HG02938 (cell line): ENCODE measurements at regions not wholly inside any gene's neighbourhood (a gene's known extent, or its start where the extent isn't known, plus 50 kb on each side); places are given as distances from the start of the nearest gene placed in this dataset.
"Not testable (repeated sequence)": the region's sequence is repeated elsewhere in the genome, so short reads cannot be mapped to it uniquely, and the experiment has no call there.

ENCODE experiments used
- ATAC-seq: cut with Tn5 transposase; IDR thresholded peaks from one replicate; pipeline ENCODE4 v1.9.1; 2021; ENCODE audit warnings: mild to moderate bottlenecking, moderate library complexity; ENCODE audit not compliant: unreplicated experiment

GRCh38 chr16:79954921-79955705 lies 354.6 kb upstream of the MAF start:
- ATAC-seq, result no peak

DNA sequence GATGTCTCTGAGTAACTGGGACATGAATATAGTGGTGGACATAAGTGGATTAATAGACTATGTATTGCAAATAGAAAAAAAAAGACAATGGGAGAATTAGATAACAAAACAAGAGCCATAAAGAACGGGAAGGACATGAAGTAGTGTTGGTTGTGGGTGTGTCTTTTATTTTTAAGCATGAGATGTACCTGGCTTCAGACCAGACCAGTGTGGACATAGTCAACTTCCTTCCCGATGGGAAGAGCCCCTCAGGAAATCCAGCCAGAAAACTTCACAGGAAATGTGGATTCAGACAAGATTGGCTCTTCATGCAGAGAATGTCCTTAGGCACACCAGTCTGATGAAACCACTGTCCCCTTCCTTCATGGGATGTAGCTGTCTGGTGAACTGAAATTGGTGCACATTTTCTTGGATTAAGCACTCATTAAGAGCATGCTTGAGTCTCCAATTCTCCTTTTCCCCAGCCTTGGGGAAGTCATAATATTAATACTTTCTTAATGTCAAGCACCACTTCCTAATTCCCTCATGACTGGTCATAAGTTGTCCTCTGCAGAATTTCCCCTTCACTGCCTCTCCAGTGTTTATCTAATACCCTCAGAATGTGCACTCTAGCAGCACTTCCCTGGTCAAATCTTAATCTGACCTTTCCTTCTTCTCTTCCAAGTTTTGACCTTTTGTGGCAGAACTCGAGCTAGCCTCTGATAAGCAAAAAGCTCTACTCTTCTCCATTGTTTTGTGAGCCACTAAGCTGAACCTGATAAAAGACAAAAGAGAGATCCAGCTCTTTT lies 350.6 kb upstream of the MAF start:
- no peak for ATAC-seq

GRCh38 chr16:79949417-79949816 lies 348.9 kb upstream of the MAF start:
- ATAC-seq, result no peak

DNA sequence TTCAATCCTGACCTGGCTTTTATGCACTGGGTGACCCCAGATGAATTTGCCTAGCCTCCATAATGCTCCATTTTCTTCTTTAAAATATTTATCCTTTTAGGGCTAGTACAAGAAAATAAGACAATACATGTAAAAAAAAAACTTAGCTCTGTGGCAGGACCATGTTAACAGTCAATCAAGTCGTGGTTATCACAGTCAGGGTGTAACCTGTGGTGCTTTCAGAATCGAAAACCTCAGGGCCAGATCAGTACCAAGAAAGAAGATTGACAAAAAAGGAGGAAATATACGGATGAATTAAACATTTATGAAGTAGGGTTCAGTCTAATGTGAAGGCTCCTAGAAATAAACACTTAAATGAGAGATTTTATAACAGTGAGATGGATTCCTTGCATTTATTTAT lies 347.2 kb upstream of the MAF start:
- ATAC-seq, result no peak

GRCh38 chr16:79946252-79946651 lies 345.7 kb upstream of the MAF start:
- no peak for ATAC-seq

GRCh38 chr16:79943736-79944135 lies 343.2 kb upstream of the MAF start:
- no peak for ATAC-seq

GRCh38 chr16:79938575-79938974 lies 338.0 kb upstream of the MAF start:
- no peak for ATAC-seq

- ATAC-seq, result not testable (repeated sequence)
These were observed 337.1 kb upstream of the MAF start for GRCh38 chr16:79937671-79938070.

GRCh38 chr16:79933603-79934002 lies 333.1 kb upstream of the MAF start:
- ATAC-seq, result no peak

DNA sequence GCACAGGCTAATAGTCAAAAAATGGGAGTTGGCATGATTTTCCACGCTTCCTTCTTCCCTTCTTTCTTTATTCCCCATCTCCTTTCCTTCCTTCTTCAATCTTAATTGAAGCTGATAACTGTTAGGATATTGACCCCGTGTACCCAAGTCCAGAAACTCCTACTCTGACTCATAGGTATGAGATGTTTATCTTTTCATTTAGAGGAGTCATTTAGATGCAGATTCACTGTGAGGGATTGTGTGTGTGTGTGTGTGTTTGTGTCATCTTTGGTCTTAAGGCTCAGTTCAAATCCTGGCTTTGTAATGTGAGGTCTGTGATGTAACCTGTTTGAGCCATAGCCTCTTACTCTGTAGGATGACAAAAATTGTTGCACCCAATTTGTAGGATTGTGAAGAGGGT lies 332.0 kb upstream of the MAF start:
- no peak for ATAC-seq

- ATAC-seq, result no peak
These were observed 331.2 kb upstream of the MAF start for GRCh38 chr16:79931721-79932120.

- ATAC-seq, result no peak
These were observed 328.9 kb upstream of the MAF start for GRCh38 chr16:79929260-79929965.

DNA sequence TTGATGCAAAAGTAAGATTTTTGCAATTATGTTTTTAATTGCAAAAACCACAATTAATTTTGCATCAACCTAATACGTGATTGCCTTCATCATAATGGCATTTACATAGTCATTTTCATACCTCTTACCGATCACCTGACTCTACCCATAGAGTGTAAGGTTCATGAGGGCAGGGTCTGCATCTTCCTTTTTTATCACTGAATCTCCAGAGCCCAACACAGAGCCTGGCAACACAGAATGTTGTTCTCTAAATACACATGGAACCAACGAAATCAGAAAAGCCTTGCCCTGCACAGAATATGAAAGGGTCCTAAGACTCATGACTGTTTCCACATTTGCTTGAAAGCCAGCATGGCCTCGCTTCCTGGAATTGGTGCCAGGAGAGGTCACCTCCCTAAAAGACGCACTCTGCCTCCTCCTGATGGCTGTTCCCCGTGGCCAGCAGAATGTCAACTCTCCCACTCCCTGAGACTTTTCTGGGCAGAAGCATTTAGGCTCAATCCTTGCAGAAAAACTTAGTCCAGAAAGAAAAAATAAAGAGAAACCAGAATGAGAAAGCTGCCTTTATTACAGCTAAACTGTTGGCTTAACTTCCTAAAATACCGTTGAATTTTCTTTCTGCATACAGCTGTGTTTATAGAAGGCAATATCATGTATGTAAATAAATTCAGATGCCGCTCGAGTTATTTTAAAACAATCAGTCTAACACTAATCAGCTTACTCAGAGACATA lies 327.8 kb upstream of the MAF start:
- no peak for ATAC-seq

DNA sequence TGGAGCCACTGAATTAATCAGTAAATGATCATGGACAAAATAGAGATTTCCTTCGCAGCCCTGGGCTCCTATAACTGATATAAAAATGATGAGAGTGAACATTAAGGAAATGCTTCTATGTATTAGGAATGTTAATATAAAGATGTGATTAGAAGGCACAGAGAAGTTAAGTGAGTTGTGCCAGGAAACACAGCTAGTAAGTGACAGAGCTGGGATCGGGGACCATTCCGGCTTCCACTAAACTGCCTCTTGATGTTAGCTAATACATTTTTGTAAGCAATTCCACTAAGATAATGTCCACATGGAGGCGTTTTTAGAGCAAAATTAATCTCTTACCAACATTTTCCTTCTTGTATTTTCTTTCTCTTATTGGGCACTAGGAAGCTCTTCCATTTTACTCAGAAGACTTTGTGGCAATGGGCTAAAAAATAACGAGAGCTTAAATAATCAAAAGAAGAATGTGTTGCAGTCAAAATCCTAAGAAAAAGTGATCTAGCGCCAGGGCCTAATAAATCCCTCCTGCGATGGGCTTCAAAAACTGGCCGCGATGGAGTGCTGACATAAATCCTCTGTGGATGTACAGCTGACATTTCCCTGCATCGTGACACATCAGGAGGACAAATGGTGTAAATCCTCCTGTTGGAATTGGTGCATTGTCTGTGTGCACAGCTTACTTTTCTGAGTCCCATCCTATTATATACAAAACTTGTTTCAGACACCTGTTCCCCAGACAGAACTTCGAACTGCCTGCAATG lies 326.1 kb upstream of the MAF start:
- ATAC-seq, result no peak

DNA sequence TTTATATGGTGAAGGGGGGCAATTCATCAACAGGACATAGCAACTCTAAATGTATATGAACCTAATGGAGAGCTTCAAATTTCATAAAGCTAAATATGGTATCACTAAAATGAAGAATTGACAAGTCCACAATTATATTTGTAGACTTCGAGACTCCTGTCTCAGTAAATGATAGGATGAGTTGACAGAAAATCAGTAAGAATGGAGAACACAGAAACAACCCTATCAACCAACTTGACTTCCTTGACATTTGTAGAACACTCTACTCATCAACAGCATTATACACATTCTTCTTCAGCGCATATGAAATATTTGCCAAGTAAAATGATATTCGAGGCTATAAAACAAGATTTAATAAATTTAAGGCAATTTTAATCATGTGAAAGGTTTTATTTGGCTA lies 322.9 kb upstream of the MAF start:
- no peak for ATAC-seq

- ATAC-seq, result no peak
These were observed 320.1 kb upstream of the MAF start for GRCh38 chr16:79920685-79921084.

DNA sequence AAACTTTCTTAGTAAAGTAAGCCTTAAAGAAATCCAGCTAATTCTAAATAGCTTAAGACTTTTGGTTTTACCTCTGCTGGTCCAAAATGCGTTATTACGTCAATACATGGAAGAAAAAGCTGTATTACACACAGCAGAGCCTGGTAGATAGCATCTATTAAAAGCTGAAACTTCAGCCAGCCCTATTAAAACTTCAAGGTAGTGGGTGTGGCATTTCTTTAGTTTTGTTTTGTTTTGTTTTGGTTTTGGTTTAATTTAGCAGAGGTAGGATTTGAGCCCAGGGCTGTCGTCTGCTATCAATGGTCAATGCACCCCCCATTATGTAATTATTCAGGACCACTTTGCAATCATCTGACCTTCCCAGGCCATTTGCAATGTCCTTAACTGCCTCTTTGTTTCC lies 318.4 kb upstream of the MAF start:
- no peak for ATAC-seq

DNA sequence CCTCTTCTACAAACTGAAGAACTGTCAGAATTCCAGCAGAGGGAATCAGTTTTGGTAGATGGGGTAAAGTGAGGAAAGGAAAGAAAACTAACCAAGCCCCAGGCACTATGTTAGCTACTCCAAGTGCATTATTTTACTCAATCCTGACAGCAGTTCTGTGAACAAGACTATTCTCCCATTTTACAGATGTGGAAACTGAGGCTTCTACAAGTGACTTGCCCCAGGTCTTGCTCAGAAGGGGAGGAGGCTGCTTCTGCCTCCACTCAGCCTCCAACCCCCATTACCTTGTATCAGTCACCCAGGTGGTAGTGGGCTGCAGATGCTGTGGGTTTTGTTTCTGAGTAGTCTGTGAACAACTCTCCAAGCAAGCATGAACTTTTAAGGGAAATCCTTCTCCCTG lies 315.2 kb upstream of the MAF start:
- no peak for ATAC-seq

DNA sequence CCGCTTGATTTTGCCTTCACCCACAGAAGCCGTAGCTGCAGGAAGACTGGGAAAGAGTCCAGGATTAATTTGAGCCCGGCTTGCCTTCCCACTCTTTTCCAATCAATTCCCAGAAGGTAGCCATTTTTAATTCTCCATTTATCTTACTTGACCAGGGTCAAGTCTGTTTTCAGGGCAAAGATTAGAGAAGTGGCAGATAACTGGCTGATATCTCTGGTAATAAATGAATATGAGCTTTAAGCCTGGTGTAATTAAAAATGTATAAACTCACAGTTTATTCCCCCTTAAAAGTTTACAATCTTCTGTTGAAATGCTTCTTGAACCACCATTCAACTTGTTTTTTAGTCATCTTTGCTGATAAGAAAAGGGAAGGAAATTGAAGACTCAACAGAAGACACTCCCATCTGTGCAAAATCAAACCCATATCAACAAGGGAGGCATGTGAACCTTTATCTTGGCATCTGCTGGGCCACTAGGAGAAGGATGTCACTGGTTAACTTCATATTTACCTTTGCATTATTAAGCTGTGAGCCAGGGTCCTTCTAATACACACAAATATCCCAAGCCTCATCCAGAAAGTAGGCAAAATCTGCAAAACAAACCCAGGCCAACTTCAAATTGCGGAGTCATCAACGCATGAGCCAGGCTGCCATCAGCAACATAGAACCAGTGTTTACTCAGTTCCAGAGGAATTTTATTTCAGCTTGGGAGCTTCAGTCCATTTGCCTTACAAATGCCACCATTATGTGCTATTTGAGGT lies 314.6 kb upstream of the MAF start:
- no peak for ATAC-seq
